Right lobe of liver (tissue), 6 donors: ENCODE measurements at regions not wholly inside any gene's neighbourhood (a gene's known extent, or its start where the extent isn't known, plus 50 kb on each side); places are given as distances from the start of the nearest gene placed in this dataset.

Experiments used
- ATAC-seq, 4 donors: fragments of 200-7000 bp; cut with Tn5 transposase; one replicate each; pipeline ENCODE4 v1.9.1; 2020; ENCODE audit warnings: mild to moderate bottlenecking in 4 of 4, moderate library complexity in 4 of 4
- DNase-seq, 3 donors: peaks; one replicate each; pipeline ENCODE4 v3.0.0-alpha.2; 2020
- H3K27ac ChIP-seq, 3 donors: fragments of 200-600 bp; one replicate each; pipeline ENCODE4 v1.8.0; 2022
- H3K27me3 ChIP-seq, 2 donors: fragments of 200-600 bp; one replicate each; pipeline ENCODE4 v1.8.0; 2022
- H3K36me3 ChIP-seq, 4 donors: fragments of 200-600 bp; sonication (generic) in 1 of 4; one replicate each; pipeline versions ENCODE4 v1.5.1 to v1.8.0; 2017 to 2022; ENCODE audit warnings: control low read depth in 1 of 4
- H3K4me1 ChIP-seq, 4 donors: fragments of 200-600 bp; sonication (generic) in 1 of 4; one replicate each; pipeline versions ENCODE4 v1.5.1 to v1.8.0; 2017 to 2022; ENCODE audit warnings: control low read depth in 1 of 4
- H3K4me3 ChIP-seq, 3 donors: fragments of 200-600 bp; one replicate each; pipeline ENCODE4 v1.8.0; 2022
- H3K9me3 ChIP-seq, 4 donors: fragments of 200-600 bp; sonication (generic) in 1 of 4; one replicate each; pipeline versions ENCODE4 v1.5.1 to v1.8.0; 2017 to 2022; ENCODE audit warnings: control low read depth in 1 of 4
- POLR2A ChIP-seq: fragments of 450-650 bp; IDR thresholded peaks from one replicate; pipeline ENCODE4 v1.6.1; 2017; ENCODE audit warnings: antibody characterized with exemption, mild to moderate bottlenecking
- WGBS: methylation state at CpG from one replicate; pipeline ENCODE4 v1.1.6; 2018; ENCODE audit warnings: low coverage, low lambda C conversion rate; ENCODE audit not compliant: insufficient coverage; ENCODE audit errors: missing lambda C conversion rate; 5-methylcytosine and 5-hydroxymethylcytosine counted together
- intact Hi-C, 2 donors: fragments of 100-400 bp; cut with DNase I; formaldehyde crosslinking; loops; one replicate each; pipeline versions ENCODE4 v1.11.2 to v1.14.1; 2022
- TF ChIP-seq, protein P1 (sequence below), 4 donors: fragments of 200-600 bp in 3 of 4; fragments of 450-650 bp in 1 of 4; IDR thresholded peaks; one replicate each; pipeline versions ENCODE4 v1.5.1 to v1.8.0; 2016 to 2022; ENCODE audit warnings: antibody characterized with exemption in 4 of 4, mild to moderate bottlenecking in 2 of 4
- donor health status: DM: no; HTN: yes; CAD: no.
- donor health status: DM: no; HTN: no; CAD: no.
- donor health status: DM: no; HTN: no; CAD: no.
- donor health status: DM: no; HTN: yes; CAD: no.
- donor health status: DM: no; HTN: yes; CAD: no.

DNA sequence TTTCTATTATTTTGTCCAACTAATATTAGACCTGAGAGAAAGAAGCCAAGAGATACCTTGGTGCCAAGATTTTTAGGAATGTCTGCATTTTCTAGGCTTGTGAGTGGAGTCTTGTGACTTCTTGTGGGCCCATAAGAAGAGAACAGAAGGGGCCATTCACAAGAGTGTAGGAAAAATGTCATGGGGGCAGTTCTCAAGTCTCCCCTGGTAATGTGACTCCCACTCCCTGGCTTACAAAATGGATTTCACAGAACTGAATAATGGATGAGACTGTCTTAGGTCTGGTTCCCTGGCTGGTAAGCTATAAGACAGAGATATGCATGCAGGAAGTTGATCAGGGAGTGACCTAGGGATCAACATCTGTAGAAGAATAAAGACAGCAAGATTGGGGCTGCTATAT lies 181.3 kb downstream of the CBLN1 start:
- Histone ChIP-seq H3K9me3 (no peaks in the 10 kb centered on the region), H3K4me1 (no peaks in the 10 kb centered on the region), H3K27me3 (no peaks in the 10 kb centered on the region), H3K36me3 (no peaks in the 10 kb centered on the region), H3K4me3 (no peak overlapping the region), H3K27ac (no peak overlapping the region)
- DNase-seq (no peak), ATAC-seq (no peak)
- intact Hi-C loops = no loop called here
- TF ChIP-seq POLR2A = no peak
- TF ChIP-seq, protein P1, sequence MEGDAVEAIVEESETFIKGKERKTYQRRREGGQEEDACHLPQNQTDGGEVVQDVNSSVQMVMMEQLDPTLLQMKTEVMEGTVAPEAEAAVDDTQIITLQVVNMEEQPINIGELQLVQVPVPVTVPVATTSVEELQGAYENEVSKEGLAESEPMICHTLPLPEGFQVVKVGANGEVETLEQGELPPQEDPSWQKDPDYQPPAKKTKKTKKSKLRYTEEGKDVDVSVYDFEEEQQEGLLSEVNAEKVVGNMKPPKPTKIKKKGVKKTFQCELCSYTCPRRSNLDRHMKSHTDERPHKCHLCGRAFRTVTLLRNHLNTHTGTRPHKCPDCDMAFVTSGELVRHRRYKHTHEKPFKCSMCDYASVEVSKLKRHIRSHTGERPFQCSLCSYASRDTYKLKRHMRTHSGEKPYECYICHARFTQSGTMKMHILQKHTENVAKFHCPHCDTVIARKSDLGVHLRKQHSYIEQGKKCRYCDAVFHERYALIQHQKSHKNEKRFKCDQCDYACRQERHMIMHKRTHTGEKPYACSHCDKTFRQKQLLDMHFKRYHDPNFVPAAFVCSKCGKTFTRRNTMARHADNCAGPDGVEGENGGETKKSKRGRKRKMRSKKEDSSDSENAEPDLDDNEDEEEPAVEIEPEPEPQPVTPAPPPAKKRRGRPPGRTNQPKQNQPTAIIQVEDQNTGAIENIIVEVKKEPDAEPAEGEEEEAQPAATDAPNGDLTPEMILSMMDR (IDR thresholded peaks at IDR 0.05) = no peak

GRCh38 chr16:49097964-49098363 lies 183.7 kb downstream of the CBLN1 start:
- no peaks in the 10 kb centered on the region for H3K36me3 ChIP-seq
- no peak overlapping the region for H3K27ac ChIP-seq
- intact Hi-C loops = no loop called here
- H3K27me3 ChIP-seq = no peaks in the 10 kb centered on the region
- no peaks in the 10 kb centered on the region for H3K9me3 ChIP-seq
- no peak overlapping the region for H3K4me3 ChIP-seq
- DNase-seq (no peak), ATAC-seq (no peak)
- no peaks in the 10 kb centered on the region for H3K4me1 ChIP-seq
- no peak for TF ChIP-seq POLR2A
- TF ChIP-seq, protein P1 (IDR thresholded peaks at IDR 0.05) = no peak
- WGBS = 64% methylated on average over 2 of the region's 2 CpGs

DNA sequence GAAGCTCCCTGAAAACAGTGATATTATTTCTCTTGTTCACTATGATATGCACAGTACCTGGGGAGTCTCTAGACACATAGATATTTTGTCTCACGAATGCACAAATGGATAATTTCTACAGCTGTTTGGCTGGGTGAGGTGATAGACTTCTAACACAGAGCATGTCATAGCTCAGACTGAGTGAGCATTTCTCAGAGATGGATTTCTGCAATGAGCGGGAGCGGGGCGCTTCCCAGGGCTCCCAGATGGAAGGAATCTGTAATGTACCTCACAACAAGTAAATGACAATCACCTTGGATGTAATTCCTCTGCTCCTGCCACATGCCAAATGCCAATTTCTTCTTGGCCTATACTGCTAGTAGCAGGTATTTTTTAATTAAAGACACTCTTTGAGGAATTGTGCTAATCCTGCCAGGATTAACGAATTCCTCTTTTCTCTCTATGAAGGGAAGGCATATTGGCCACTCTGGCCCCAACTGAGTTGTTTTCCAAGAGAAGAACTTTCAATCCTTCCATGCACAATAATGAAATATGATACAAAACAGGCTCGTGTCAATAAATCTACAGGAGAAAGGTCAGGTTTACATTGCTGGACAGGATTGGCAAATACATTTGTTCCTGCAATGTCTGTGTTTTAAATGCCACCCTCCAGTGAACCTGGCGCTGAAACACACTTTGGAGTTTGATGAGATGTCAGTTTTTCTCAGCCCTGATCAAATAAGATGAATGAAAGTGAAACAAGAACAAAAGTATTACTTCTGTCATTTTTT lies 185.3 kb downstream of the CBLN1 start:
- Histone ChIP-seq H3K36me3 (no peaks in the 10 kb centered on the region), H3K27me3 (no peaks in the 10 kb centered on the region), H3K27ac (no peak overlapping the region), H3K9me3 (no peaks in the 10 kb centered on the region), H3K4me1 (no peaks in the 10 kb centered on the region), H3K4me3 (no peak overlapping the region)
- TF ChIP-seq, protein P1 (IDR thresholded peaks at IDR 0.05) = no peak
- no peak for TF ChIP-seq POLR2A
- intact Hi-C loops = no loop called here
- no peak for ATAC-seq
- 50% methylated on average over 7 of the region's 7 CpGs for WGBS
- no peak for DNase-seq

DNA sequence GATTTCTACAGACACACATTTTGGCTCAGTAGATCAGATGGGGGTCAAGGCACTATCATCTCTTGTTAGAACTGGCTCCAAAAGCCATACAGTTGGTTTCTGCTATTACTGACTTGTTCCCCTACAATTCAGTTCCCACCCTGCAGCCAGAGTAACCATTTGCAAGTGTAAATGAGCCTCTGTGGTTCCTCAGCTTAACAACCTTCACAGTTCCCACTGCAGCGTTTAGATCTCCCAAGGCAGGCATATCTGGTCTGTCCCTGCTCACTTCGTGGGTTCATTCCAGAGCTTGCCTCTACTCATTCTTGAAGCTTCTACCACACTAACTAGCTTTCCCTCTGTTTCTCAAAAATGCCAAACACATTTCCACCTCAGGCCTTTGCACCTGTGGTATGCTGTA lies 186.1 kb downstream of the CBLN1 start:
- ATAC-seq = no peak
- no peak overlapping the region for H3K4me3 ChIP-seq

More for the DNA sequence above, 186.1 kb downstream of the CBLN1 start:
- WGBS = 11% methylated on average over 2 of the region's 2 CpGs
- no peaks in the 10 kb centered on the region for H3K27me3 ChIP-seq
- no peak for DNase-seq
- H3K36me3 ChIP-seq = no peaks in the 10 kb centered on the region
- no peak for TF ChIP-seq POLR2A
- TF ChIP-seq, protein P1 (IDR thresholded peaks at IDR 0.05) = no peak
- no peak overlapping the region for H3K27ac ChIP-seq
- no peaks in the 10 kb centered on the region for H3K9me3 ChIP-seq
- intact Hi-C loops = no loop called here
- no peaks in the 10 kb centered on the region for H3K4me1 ChIP-seq
